Endothelial cell of umbilical vein (primary cell): ENCODE measurements at regions not wholly inside any gene's neighbourhood (a gene's known extent, or its start where the extent isn't known, plus 50 kb on each side); places are given as distances from the start of the nearest gene placed in this dataset.
"Not testable (repeated sequence)": the region's sequence is repeated elsewhere in the genome, so short reads cannot be mapped to it uniquely, and the experiment has no call there.

ENCODE experiments used
- BruUV-seq: library from RNA; stranded (reverse); fragments of 400-500 nt; replicated peaks from 2 replicates; lab custom pipeline; 2021; lab: Mats Ljungman, UMichigan
- CTCF ChIA-PET: fragments of 300-600, 350-600 bp; sonication (Branson Sonifier 250); formaldehyde crosslinking; loops from one replicate; lab custom pipeline; 2021; ENCODE audit warnings: antibody characterized with exemption, inconsistent platforms; lab: Charles Lee
- POLR2A ChIA-PET: fragments of 300-600, 350-600 bp; sonication (Branson Sonifier 250); formaldehyde crosslinking; loops from one replicate; lab custom pipeline; 2021; ENCODE audit warnings: antibody characterized with exemption, inconsistent platforms; lab: Charles Lee
- DNase-seq: peaks from one replicate; pipeline ENCODE4 v3.0.0-alpha.2; 2011; ENCODE audit warnings: low read depth, low spot score
- FAIRE-seq: peaks from 2 replicates; lab custom pipeline; 2011; peaks lifted over from hg19 to GRCh38; lab: Jason Lieb, UNC
- H2AFZ ChIP-seq: 2 replicates; pipeline ENCODE4 v1.6.0; 2012; ENCODE audit warnings: low read depth, low read length, control low read depth, inconsistent platforms
- H3K27ac ChIP-seq: 2 replicates; pipeline ENCODE4 v1.5.1; 2011; ENCODE audit warnings: low read depth, mild to moderate bottlenecking, control low read depth, low read length, moderate library complexity; ENCODE audit not compliant: insufficient read depth
- H3K27me3 ChIP-seq, 2 experiments: 2 replicates each; pipeline versions ENCODE4 v1.6.0 to v1.6.1; 2011; ENCODE audit warnings: low read length in 2 of 2, mixed read lengths in 1 of 2; ENCODE audit not compliant: control insufficient read depth in 2 of 2, insufficient read depth in 2 of 2
- H3K36me3 ChIP-seq, 2 experiments: 2 replicates in 1 of 2; 3 replicates in 1 of 2; pipeline ENCODE4 v1.5.1; 2011; ENCODE audit warnings: low read length in 2 of 2, mild to moderate bottlenecking in 1 of 2, moderate library complexity in 1 of 2; ENCODE audit not compliant: control insufficient read depth in 2 of 2, insufficient read depth in 2 of 2; ENCODE audit errors: extremely low read depth in 1 of 2
- H3K4me1 ChIP-seq: 3 replicates; pipeline ENCODE4 v1.5.1; 2011; ENCODE audit warnings: mild to moderate bottlenecking, low read length; ENCODE audit not compliant: control insufficient read depth, insufficient read depth; ENCODE audit errors: extremely low read depth
- H3K4me2 ChIP-seq: 2 replicates; pipeline ENCODE4 v1.6.1; 2011; ENCODE audit warnings: low read length, control low read depth, mixed read lengths; ENCODE audit not compliant: insufficient read depth
- H3K4me3 ChIP-seq, 3 experiments: fragments of 200-600 bp in 1 of 3; sonication (generic), shearing (Covaris generic) in 1 of 3; replicated peaks in 1 of 3; 2 replicates each; pipeline ENCODE4 v1.5.1; 2011 to 2016; ENCODE audit warnings: control low read depth in 3 of 3, low read length in 3 of 3, mild to moderate bottlenecking in 2 of 3, inconsistent platforms in 1 of 3, low read depth in 1 of 3, moderate library complexity in 1 of 3; ENCODE audit not compliant: insufficient read depth in 1 of 3
- H3K79me2 ChIP-seq: 2 replicates; pipeline ENCODE4 v1.6.0; 2012; ENCODE audit warnings: low read length, inconsistent platforms; ENCODE audit not compliant: control insufficient read depth, insufficient read depth
- H3K9ac ChIP-seq: replicated peaks from 2 replicates; pipeline ENCODE3; 2011; ENCODE audit warnings: low read length, control low read depth; ENCODE audit not compliant: insufficient read depth; ENCODE audit errors: extremely low read depth
- H3K9me1 ChIP-seq: replicated peaks from 3 replicates; pipeline ENCODE4 v1.6.0; 2011; ENCODE audit warnings: mild to moderate bottlenecking, low read length; ENCODE audit not compliant: control insufficient read depth, insufficient read depth; ENCODE audit errors: extremely low read depth
- H3K9me3 ChIP-seq: replicated peaks from 2 replicates; pipeline ENCODE4 v1.5.1; 2012; ENCODE audit warnings: low read length, inconsistent platforms; ENCODE audit not compliant: control insufficient read depth, insufficient read depth
- H4K20me1 ChIP-seq: replicated peaks from 2 replicates; pipeline ENCODE3; 2011; ENCODE audit warnings: mild to moderate bottlenecking, low read length; ENCODE audit not compliant: control insufficient read depth, insufficient read depth; ENCODE audit errors: extremely low read depth
- CTCF ChIP-seq, 2 donors: IDR thresholded peaks; 1 replicate in 1 of 2; 2 replicates in 1 of 2; pipeline ENCODE4 v1.5.1; 2011; ENCODE audit warnings: low read length in 2 of 2, mild to moderate bottlenecking in 2 of 2, moderate library complexity in 2 of 2, control low read depth in 1 of 2, inconsistent platforms in 1 of 2, low read depth in 1 of 2; ENCODE audit not compliant: insufficient read depth in 1 of 2; ENCODE audit errors: extremely low read depth in 1 of 2
- EZH2 ChIP-seq: IDR thresholded peaks from 2 replicates; pipeline ENCODE4 v1.6.1; 2012; ENCODE audit warnings: borderline replicate concordance, low read depth, mild to moderate bottlenecking, moderate library complexity, low read length, inconsistent platforms; ENCODE audit not compliant: severe bottlenecking
- FOS ChIP-seq: IDR thresholded peaks from 2 replicates; pipeline ENCODE4 v1.6.1; 2011; ENCODE audit warnings: mild to moderate bottlenecking, low read length, moderate library complexity, borderline replicate concordance; ENCODE audit not compliant: insufficient read depth
- GATA2 ChIP-seq: IDR thresholded peaks from 2 replicates; pipeline ENCODE4 v1.7.0; 2011; ENCODE audit warnings: low read depth, mild to moderate bottlenecking, moderate library complexity, mixed read lengths, low read length; ENCODE audit not compliant: insufficient read length, insufficient read depth
- JUN ChIP-seq: IDR thresholded peaks from 2 replicates; pipeline ENCODE4 v1.6.1; 2011; ENCODE audit warnings: borderline replicate concordance, low read depth; ENCODE audit not compliant: insufficient read length, insufficient read depth
- MYC ChIP-seq: IDR thresholded peaks from one replicate; pipeline ENCODE4 v1.6.1; 2011; ENCODE audit warnings: mild to moderate bottlenecking, low read depth, low read length
- POLR2A ChIP-seq: IDR thresholded peaks from 2 replicates; pipeline ENCODE4 v1.6.1; 2012; ENCODE audit warnings: low read depth, mild to moderate bottlenecking, control low read depth, low read length
- POLR2AphosphoS5 ChIP-seq: IDR thresholded peaks from 2 replicates; pipeline ENCODE4 v1.6.1; 2012; ENCODE audit warnings: low read depth, mild to moderate bottlenecking, control low read depth, low read length, moderate library complexity; ENCODE audit not compliant: insufficient read depth
- dilution Hi-C: fragments of 300-500 bp; cut with MboI; formaldehyde crosslinking; loops from one replicate; pipeline ENCODE4 v1.15.0; 2019; ENCODE audit warnings: low sequenced_read_pairs; ENCODE audit not compliant: extremely low pct_ligation_motif_present
- intact Hi-C: fragments of 100-400 bp; cut with micrococcal nuclease; formaldehyde crosslinking; loops from one replicate; pipeline ENCODE4 v1.10.0; 2022
- TF ChIP-seq, protein P1 (sequence below): IDR thresholded peaks from 2 replicates; pipeline ENCODE4 v1.6.1; 2011; ENCODE audit not compliant: insufficient read depth, insufficient read length

GRCh38 chr14:89667983-89668382, 250.9 kb upstream of the FOXN3 start:
- ChIA-PET POLR2A (no interaction called here), CTCF (interaction anchor here (0.8 kb wide), 1 partner anchor 8 kb away, joined by 3 read pairs; no protein-coding TSS in a partner anchor)
- Histone ChIP-seq H3K4me2 (no peak overlapping the region), H3K27ac (no peak overlapping the region), H4K20me1 (no peaks in the 10 kb centered on the region), H3K4me3 (no peak overlapping the region), H3K4me1 (no peaks in the 10 kb centered on the region), H3K36me3 (no peaks in the 10 kb centered on the region), H3K9me1 (no peaks in the 10 kb centered on the region), H2AFZ (no peak overlapping the region), H3K27me3 (no peaks in the 10 kb centered on the region), H3K9me3 (no peaks in the 10 kb centered on the region), H3K79me2 (no peaks in the 10 kb centered on the region), H3K9ac (no peak overlapping the region)
- no TSS peak for BruUV-seq
- intact Hi-C loops = no loop called here
- DNase-seq (no peak), FAIRE-seq (no peak)
- dilution Hi-C loops = no loop called here
- TF ChIP-seq EZH2 (no peak), GATA2 (no peak), JUN (no peak), MYC (no peak), POLR2A (no peak), FOS (no peak), CTCF (IDR thresholded peaks at IDR 0.05; ENCODE audit: extremely low read depth in 1 of 2, insufficient read depth in 1 of 2, low read depth in 1 of 2, low read length in 2 of 2) (no peak), POLR2AphosphoS5 (no peak)
- TF ChIP-seq, protein P1, sequence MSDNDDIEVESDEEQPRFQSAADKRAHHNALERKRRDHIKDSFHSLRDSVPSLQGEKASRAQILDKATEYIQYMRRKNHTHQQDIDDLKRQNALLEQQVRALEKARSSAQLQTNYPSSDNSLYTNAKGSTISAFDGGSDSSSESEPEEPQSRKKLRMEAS = no peak

- H3K9me3 ChIP-seq, intact Hi-C loops, dilution Hi-C loops, POLR2A ChIA-PET, BruUV-seq, H3K79me2 ChIP-seq, H3K4me1 ChIP-seq, H3K4me3 ChIP-seq, H3K9me1 ChIP-seq, H3K4me2 ChIP-seq, H2AFZ ChIP-seq, H3K27ac ChIP-seq, DNase-seq, H3K36me3 ChIP-seq, H3K27me3 ChIP-seq, H3K9ac ChIP-seq, FAIRE-seq, H4K20me1 ChIP-seq, CTCF ChIA-PET: not testable (repeated sequence)
These were observed 248.5 kb upstream of the FOXN3 start for GRCh38 chr14:89665300-89666081.
